Neutrophil (primary cell): ENCODE measurements at regions not wholly inside any gene's neighbourhood (a gene's known extent, or its start where the extent isn't known, plus 50 kb on each side); places are given as distances from the start of the nearest gene placed in this dataset.

Source experiments
- H3K27ac ChIP-seq: fragments of 200-600 bp; sonication (generic); 2 replicates; pipeline ENCODE4 v1.5.1; 2016; ENCODE audit warnings: mild to moderate bottlenecking, moderate library complexity
- H3K27me3 ChIP-seq: fragments of 200-600 bp; sonication (generic); 2 replicates; pipeline ENCODE4 v1.6.0; 2016; ENCODE audit warnings: mild to moderate bottlenecking
- H3K36me3 ChIP-seq: fragments of 200-600 bp; sonication (generic); 2 replicates; pipeline ENCODE4 v1.5.1; 2017
- H3K4me1 ChIP-seq, 2 experiments: fragments of 200-600 bp in 1 of 2; sonication (generic) in 1 of 2; 1 replicate in 1 of 2; 2 replicates in 1 of 2; pipeline versions ENCODE4 v1.5.1 to v1.6.1; 2013 to 2016; ENCODE audit warnings: low read depth in 1 of 2, low read length in 1 of 2, mild to moderate bottlenecking in 1 of 2, moderate library complexity in 1 of 2; ENCODE audit not compliant: control insufficient read depth in 1 of 2, insufficient read depth in 1 of 2
- H3K4me3 ChIP-seq, 2 experiments: fragments of 200-600 bp in 1 of 2; sonication (generic) in 1 of 2; 1 replicate in 1 of 2; 2 replicates in 1 of 2; pipeline ENCODE4 v1.5.1; 2013 to 2016; ENCODE audit warnings: low read depth in 1 of 2, low read length in 1 of 2, mild to moderate bottlenecking in 1 of 2, moderate library complexity in 1 of 2
- H3K9me3 ChIP-seq: fragments of 200-600 bp; sonication (generic); 2 replicates; pipeline ENCODE4 v1.5.1; 2016
- TF ChIP-seq, protein P1 (sequence below): fragments of 200-600 bp; sonication (generic); IDR thresholded peaks from 2 replicates; pipeline ENCODE4 v1.5.1; 2016; ENCODE audit warnings: antibody characterized with exemption

DNA sequence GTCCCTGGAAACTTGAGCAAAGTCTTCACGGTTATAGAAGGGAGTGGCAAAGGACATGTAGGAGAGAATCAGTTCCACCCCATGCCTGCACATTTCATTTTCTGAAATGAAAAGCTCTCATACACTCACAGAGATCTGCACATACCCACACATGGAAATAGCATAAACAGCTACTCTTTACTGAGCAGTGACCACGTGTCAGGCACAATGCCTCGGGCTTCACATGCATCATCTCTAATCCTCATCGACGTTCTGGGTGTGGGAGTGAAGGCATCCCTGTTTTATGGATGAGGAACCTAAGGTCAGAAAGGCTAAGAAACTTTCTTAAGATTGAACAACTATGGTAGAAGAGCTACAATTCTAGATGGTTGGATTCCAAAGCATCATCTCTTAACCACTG, 198.8 kb downstream of the DAD1 start:
- no peaks in the 10 kb centered on the region for H3K9me3 ChIP-seq
- H3K27me3 ChIP-seq = no peaks in the 10 kb centered on the region
- H3K4me3 ChIP-seq = no peak overlapping the region
- H3K27ac ChIP-seq = no peak overlapping the region
- H3K4me1 ChIP-seq = peaks cover 18 to 29% of the 10 kb centered on the region in 2 experiments
- H3K36me3 ChIP-seq = no peaks in the 10 kb centered on the region
- TF ChIP-seq, protein P1, sequence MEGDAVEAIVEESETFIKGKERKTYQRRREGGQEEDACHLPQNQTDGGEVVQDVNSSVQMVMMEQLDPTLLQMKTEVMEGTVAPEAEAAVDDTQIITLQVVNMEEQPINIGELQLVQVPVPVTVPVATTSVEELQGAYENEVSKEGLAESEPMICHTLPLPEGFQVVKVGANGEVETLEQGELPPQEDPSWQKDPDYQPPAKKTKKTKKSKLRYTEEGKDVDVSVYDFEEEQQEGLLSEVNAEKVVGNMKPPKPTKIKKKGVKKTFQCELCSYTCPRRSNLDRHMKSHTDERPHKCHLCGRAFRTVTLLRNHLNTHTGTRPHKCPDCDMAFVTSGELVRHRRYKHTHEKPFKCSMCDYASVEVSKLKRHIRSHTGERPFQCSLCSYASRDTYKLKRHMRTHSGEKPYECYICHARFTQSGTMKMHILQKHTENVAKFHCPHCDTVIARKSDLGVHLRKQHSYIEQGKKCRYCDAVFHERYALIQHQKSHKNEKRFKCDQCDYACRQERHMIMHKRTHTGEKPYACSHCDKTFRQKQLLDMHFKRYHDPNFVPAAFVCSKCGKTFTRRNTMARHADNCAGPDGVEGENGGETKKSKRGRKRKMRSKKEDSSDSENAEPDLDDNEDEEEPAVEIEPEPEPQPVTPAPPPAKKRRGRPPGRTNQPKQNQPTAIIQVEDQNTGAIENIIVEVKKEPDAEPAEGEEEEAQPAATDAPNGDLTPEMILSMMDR = no peak

DNA sequence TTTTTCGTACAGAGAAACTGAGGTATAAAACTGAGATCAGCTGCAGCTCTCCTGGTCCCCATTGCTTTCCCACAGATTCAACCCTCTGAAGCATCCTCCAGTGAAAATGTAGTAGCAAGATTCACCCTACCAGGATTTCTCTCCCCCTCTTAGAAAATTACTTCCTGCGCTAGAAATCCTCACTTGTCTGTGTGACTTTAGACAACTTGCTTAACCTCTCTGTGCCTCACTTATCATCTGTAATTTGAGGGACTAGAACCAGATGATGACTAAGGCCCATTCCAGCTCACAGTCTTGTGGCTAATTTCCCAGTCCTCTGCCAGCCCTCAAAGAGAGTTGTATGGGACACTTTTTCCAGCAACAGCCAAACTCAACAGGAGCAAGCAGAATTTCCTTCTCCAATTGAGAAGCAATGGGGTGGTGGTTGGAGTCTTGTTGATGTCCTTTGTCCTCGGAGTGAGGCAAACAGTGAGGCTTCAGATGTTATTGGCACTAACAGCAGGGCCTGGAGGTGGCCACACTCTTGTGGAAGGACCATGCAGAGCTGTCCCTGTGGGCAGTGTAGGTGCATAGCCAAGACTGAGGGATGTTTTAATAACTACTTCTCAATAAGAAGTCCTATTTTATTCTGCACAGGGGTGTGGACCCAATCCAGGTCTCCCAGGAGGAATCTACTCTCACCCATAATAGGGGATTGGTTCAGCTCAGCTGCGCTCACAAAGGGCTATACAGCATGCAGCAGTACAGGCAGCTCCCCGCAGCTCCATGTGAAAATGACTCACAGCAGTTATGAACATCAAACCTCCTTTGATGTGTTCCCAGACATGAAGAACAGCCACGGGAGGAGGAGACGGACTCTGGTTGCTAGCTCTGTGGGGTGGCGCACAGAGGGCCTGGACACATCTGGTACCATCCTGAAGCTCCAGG, 200.1 kb downstream of the DAD1 start:
- Histone ChIP-seq H3K36me3 (no peaks in the 10 kb centered on the region), H3K9me3 (no peaks in the 10 kb centered on the region), H3K4me1 (peaks cover 18 to 26% of the 10 kb centered on the region in 2 experiments), H3K27me3 (no peaks in the 10 kb centered on the region), H3K4me3 (no peak overlapping the region), H3K27ac (no peak overlapping the region)
- TF ChIP-seq, protein P1 = no peak

DNA sequence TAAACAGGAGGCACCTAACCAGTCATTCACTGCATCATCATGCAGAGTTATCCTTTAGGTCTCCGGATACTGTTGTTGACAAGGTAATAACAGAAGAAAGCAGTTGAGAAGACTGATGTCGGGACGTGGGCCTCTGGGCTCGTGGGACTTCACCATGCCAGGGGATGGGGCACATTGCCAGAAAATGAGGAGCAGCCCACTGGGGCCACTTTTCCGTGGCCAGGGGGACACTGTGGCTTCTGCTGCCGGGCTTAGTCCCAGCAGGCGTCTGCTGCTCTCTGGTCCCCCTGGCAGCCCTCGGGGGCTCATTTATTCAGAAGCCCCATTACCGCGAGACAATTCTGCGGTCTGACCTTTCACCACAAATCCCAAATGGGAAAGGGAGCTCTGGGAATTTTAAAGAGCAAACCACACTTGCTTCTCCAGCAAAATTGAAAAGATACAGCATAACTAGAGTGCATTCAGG, 201.2 kb downstream of the DAD1 start:
- Histone ChIP-seq H3K9me3 (no peaks in the 10 kb centered on the region), H3K4me1 (peaks cover 14 to 16% of the 10 kb centered on the region in 2 experiments), H3K27me3 (no peaks in the 10 kb centered on the region), H3K27ac (no peak overlapping the region), H3K36me3 (no peaks in the 10 kb centered on the region), H3K4me3 (no peak overlapping the region)
- TF ChIP-seq, protein P1 = no peak

DNA sequence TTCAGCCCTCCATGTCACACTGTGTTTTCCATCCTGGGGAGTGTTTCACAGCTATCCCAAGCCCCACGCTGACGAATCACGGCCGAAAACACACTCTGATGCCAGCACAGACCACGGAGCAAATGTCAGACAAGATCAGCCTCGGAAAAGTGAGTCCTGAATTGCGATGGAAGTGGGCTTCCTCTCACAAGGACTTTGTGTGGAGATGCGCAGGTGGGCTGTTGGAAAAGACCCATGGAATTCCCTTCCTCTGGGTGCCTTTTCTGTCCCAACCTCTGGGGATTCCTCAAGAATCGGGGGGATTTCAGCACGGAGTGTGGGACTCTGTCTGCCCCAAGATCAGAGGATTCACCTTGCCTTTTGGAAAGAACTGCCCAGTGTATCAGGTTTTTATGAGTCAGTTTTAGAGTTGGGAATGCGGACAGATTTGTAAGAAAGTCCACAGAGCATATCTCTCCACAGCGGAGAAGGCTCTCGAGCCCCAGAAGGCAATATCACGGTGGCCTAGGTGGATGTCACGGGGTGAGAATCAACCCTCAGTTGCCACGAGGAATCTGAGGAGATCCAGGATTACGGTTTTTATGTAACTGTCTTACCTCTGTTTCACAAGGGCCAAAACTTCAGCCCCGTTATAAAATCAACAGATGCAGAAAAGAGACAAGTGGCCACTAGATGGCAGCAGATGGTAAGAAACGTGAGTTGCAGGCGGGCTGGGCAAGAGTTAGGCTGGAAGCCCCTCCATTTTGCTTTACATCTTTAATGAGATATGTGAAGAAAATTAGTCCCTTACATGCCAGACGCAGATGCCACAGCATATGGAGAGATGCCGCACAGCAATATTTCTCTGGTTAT, 201.9 kb downstream of the DAD1 start:
- H3K4me3 ChIP-seq = no peak overlapping the region
- no peaks in the 10 kb centered on the region for H3K27me3 ChIP-seq
- no peaks in the 10 kb centered on the region for H3K9me3 ChIP-seq
- H3K4me1 ChIP-seq = peaks cover 7 to 10% of the 10 kb centered on the region in 2 experiments
- H3K27ac ChIP-seq = no peak overlapping the region
- no peaks in the 10 kb centered on the region for H3K36me3 ChIP-seq
- TF ChIP-seq, protein P1 = peak; percentile 78

DNA sequence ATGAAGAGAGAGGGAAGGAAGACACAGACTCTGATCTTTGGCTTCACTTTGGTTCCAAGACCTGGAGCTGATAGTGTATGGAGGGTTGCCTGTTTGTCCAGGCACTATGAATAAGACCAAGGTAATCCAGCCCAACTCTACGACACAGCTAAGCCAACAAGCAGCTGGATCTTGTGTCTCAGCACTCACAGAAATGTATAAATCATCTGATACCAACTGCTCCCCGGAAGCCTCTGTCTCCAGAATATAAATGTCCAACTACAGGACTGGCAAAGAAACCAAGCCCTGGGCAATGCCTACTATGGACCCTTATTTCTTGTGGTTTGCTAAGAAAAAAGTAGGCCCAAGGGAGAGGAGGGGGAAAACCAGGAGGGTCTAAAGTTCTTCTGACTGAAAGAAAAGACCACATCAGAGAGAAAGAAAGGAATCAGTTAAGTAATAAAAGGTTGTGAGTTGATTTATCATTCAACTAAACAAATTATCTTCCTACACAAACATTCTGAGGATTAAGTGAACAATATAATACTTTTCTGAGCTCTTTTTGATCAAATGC, 204.0 kb downstream of the DAD1 start:
- H3K4me3 ChIP-seq = no peak overlapping the region
- H3K9me3 ChIP-seq = no peaks in the 10 kb centered on the region
- H3K36me3 ChIP-seq = no peaks in the 10 kb centered on the region
- no peak overlapping the region for H3K27ac ChIP-seq
- peaks cover 0 to 3% of the 10 kb centered on the region in 2 experiments for H3K4me1 ChIP-seq
- H3K27me3 ChIP-seq = no peaks in the 10 kb centered on the region
- TF ChIP-seq, protein P1 = no peak
